ENCODE measurements at regions not wholly inside any gene's neighbourhood (a gene's known extent, or its start where the extent isn't known, plus 50 kb on each side); places are given as distances from the start of the nearest gene placed in this dataset.

- Mint-ChIP-seq H3K4me1 (ENCODE audit: low read depth) (peaks cover 55% of the 10 kb centered on the region), H3K27ac (ENCODE audit: unreplicated experiment) (peak overlapping the region; percentile 19), H3K4me3 (ENCODE audit: unreplicated experiment) (no peak overlapping the region), H3K27me3 (ENCODE audit: low read depth) (no peaks in the 10 kb centered on the region), H3K9me3 (ENCODE audit: low read depth) (peaks cover 4% of the 10 kb centered on the region), H3K36me3 (ENCODE audit: low read depth) (no peaks in the 10 kb centered on the region)
- DNase-seq (ENCODE audit: low spot score), result no peak
- TF ChIP-seq, protein P1, sequence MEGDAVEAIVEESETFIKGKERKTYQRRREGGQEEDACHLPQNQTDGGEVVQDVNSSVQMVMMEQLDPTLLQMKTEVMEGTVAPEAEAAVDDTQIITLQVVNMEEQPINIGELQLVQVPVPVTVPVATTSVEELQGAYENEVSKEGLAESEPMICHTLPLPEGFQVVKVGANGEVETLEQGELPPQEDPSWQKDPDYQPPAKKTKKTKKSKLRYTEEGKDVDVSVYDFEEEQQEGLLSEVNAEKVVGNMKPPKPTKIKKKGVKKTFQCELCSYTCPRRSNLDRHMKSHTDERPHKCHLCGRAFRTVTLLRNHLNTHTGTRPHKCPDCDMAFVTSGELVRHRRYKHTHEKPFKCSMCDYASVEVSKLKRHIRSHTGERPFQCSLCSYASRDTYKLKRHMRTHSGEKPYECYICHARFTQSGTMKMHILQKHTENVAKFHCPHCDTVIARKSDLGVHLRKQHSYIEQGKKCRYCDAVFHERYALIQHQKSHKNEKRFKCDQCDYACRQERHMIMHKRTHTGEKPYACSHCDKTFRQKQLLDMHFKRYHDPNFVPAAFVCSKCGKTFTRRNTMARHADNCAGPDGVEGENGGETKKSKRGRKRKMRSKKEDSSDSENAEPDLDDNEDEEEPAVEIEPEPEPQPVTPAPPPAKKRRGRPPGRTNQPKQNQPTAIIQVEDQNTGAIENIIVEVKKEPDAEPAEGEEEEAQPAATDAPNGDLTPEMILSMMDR (IDR thresholded peaks at IDR 0.05), result no peak
Observed at GRCh38 chr12:19896041-19896440, 456.7 kb downstream of the AEBP2 start.

DNA sequence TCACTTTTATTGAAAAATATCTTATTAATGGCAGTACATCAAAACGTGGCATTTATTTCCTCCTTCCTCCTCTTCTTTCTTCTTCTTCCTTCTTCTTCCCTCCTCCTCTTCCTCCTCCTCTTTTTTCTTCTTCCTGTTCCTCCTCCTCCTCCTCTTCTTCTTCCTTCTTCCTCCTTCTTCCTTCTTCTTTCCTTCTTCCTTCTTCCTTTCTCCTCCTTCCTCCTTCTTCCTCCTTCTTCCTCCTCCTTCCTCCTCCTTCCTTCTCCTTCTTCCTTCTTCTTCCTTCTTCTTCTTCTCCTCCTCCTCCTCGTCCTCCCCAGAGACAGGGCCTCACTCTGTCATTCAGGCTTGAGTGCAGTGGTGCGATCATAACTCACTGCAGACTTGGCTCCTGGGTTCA, 457.2 kb downstream of the AEBP2 start:
- TF ChIP-seq, protein P1 (IDR thresholded peaks at IDR 0.05), result no peak
- Mint-ChIP-seq H3K27me3 (ENCODE audit: low read depth) (no peaks in the 10 kb centered on the region), H3K4me3 (ENCODE audit: unreplicated experiment) (no peak overlapping the region), H3K27ac (ENCODE audit: unreplicated experiment) (peak overlapping the region; percentile 65), H3K4me1 (ENCODE audit: low read depth) (peaks cover 52% of the 10 kb centered on the region), H3K36me3 (ENCODE audit: low read depth) (no peaks in the 10 kb centered on the region), H3K9me3 (ENCODE audit: low read depth) (peaks cover 4% of the 10 kb centered on the region)
- DNase-seq (ENCODE audit: low spot score), result no peak

- no peak for DNase-seq (ENCODE audit: low spot score)
- Mint-ChIP-seq H3K4me3 (ENCODE audit: unreplicated experiment) (no peak overlapping the region), H3K4me1 (ENCODE audit: low read depth) (peaks cover 40% of the 10 kb centered on the region), H3K27me3 (ENCODE audit: low read depth) (no peaks in the 10 kb centered on the region), H3K36me3 (ENCODE audit: low read depth) (no peaks in the 10 kb centered on the region), H3K27ac (ENCODE audit: unreplicated experiment) (no peak overlapping the region), H3K9me3 (ENCODE audit: low read depth) (peaks cover 4% of the 10 kb centered on the region)
- TF ChIP-seq, protein P1 (IDR thresholded peaks at IDR 0.05), result no peak
Observed at GRCh38 chr12:19897900-19898408, 458.7 kb downstream of the AEBP2 start.

- H3K27me3 Mint-ChIP-seq (ENCODE audit: low read depth), result no peaks in the 10 kb centered on the region
- no peak overlapping the region for H3K4me3 Mint-ChIP-seq (ENCODE audit: unreplicated experiment)
- H3K4me1 Mint-ChIP-seq (ENCODE audit: low read depth), result peaks cover 8% of the 10 kb centered on the region
- TF ChIP-seq, protein P1 (IDR thresholded peaks at IDR 0.05), result no peak
- peaks cover 4% of the 10 kb centered on the region for H3K9me3 Mint-ChIP-seq (ENCODE audit: low read depth)
- DNase-seq (ENCODE audit: low spot score), result no peak
- no peak overlapping the region for H3K27ac Mint-ChIP-seq (ENCODE audit: unreplicated experiment)
- no peaks in the 10 kb centered on the region for H3K36me3 Mint-ChIP-seq (ENCODE audit: low read depth)
Observed at GRCh38 chr12:19901841-19902240, 462.5 kb downstream of the AEBP2 start.

- Mint-ChIP-seq H3K27ac (ENCODE audit: unreplicated experiment) (no peak overlapping the region), H3K36me3 (ENCODE audit: low read depth) (no peaks in the 10 kb centered on the region), H3K4me1 (ENCODE audit: low read depth) (peaks cover 4% of the 10 kb centered on the region), H3K27me3 (ENCODE audit: low read depth) (no peaks in the 10 kb centered on the region), H3K9me3 (ENCODE audit: low read depth) (no peaks in the 10 kb centered on the region), H3K4me3 (ENCODE audit: unreplicated experiment) (no peak overlapping the region)
- TF ChIP-seq, protein P1 (IDR thresholded peaks at IDR 0.05), result no peak
- no peak for DNase-seq (ENCODE audit: low spot score)
Observed at GRCh38 chr12:19904819-19905218, 463.5 kb upstream of the PDE3A start.

Data from chondrocyte (in vitro differentiated cells).